GM19397 (cell line): ENCODE measurements at regions not wholly inside any gene's neighbourhood (a gene's known extent, or its start where the extent isn't known, plus 50 kb on each side); places are given as distances from the start of the nearest gene placed in this dataset.

ENCODE experiments used
- ATAC-seq: cut with Tn5 transposase; IDR thresholded peaks from one replicate; pipeline ENCODE4 v1.9.1; 2021; ENCODE audit warnings: mild to moderate bottlenecking, moderate library complexity; ENCODE audit not compliant: unreplicated experiment

DNA sequence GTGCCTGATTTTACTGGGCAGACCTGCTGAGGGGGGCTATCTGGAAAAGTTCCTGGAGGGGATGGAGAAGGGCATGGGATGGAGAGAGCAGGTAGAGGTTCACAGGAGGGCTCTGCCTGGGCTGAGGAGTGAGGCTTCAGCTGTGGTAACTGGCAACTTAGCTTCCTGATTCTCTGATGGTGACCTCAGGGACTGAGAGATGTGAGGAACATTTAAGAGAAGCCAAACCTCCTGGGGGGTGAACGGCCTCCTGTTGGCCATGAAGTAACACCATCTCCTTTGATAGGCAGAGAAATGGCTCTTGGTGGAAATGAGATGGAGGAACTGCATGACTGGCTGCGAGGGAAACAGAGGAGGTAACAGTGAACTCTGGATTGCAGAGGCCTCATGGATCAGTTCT is 97.3 kb upstream of the ROPN1 start:
- no peak for ATAC-seq

DNA sequence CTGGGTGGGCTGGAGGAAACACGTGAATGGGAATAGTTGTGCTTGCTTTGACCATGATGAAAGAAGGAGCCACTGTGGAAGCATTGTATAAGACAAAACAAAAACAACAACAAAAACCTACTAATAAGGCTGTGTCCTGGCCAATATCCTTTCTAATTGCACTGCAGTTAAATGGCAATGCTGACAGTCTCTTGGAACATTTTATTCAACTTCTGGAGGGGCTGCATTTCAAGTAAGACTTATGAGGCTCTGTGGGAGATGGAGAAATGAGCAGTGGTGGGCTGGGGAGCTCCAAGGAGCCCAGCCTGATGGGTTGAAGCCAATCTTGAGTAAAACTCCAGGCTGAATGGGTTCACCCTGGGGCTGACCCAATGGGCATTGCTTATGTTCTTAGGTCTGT is 99.8 kb upstream of the ROPN1 start:
- ATAC-seq: no peak

DNA sequence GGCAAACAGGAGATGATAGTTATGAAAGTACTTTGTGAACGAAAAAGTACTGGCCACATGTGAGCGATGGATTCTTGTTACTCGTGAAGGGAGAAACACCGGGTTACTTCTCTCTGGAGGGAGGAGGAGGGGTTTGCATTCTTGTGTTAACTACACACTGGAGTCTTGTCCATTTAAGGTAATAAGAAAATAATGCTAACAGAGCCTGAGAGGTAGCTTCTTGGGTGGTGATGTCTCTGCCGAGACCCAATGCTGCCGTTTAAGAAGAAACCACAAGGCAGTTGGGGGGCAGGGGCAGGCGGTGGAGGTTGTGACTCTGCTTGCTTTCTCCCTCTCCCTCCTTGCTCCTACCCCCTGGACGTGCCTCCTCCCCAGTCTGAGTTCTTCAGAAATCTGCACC is 100.9 kb upstream of the ROPN1 start:
- no peak for ATAC-seq

DNA sequence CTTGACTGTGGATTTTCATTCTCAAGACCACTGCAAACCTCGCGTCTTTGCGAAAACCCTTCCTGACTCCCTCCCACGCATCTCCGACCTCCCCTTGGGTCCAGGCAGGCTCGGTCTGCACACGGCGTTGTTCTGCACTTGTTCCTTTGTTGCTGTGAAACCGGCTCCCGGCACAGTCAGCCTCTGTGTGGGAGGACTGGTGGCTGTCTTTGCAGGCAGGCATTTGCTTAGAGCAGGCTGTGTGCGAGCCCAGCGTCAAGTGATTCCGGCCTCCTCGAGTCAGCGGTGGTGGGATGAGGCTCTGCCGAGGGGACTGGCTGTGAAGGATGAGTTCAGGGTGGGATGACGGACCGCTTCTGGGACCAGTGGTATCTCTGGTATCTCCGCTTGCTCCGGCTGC is 102.6 kb upstream of the ROPN1 start:
- no peak for ATAC-seq

DNA sequence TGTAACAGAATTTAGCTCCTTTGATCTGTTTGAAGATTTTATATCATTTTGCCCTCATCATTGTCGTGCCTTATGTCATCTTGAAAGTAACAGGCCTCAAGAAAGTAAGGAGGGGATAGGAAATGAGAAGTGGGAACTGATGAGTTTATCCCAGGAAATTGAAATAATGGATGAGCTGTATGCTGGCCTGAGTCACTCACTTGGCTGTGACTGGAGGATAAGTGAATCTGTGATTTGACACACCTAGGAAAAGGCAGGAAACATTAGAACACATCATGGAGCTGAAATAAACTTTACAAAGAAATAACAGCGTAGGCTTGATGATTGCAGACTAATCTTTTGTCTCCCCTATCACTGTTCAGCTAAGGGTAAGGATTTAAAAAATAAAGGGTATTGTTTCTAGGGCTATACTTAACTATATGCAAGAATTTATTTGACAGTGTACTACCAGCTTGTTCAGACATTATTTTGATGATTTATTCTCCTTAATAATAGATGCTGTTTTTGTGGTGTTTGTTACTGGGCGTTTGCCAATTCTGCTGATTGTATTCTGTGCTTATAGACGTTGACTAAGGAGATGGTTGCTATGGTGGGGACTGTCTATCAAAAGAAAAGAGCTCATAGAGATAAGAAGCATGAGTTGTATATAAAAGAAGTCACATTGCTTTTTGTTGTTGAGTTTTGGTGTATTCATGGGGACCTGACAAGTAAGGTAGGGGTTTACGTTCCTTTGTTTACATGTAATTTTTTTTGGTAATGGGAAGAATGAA is 105.6 kb upstream of the ROPN1 start:
- no peak for ATAC-seq

DNA sequence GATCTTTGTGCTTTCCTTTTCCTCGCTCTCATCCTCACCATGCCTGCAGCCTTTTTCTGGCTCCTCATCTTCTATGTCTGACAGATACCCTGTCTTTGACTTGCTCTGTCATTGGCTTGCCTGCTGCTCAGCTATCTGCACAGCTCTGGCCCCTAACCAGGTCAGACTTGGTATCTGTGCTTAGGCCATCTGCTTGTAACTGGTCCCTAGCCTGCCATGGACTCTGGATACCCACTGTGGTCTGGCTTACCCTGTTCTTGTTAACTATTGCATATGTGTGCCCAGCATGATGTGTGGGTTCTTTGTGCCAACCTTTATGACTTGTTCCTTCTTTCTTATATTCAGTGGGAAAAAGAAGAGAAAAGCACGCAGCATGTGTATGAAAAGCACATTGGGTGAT is 109.7 kb upstream of the ROPN1 start:
- ATAC-seq: no peak

DNA sequence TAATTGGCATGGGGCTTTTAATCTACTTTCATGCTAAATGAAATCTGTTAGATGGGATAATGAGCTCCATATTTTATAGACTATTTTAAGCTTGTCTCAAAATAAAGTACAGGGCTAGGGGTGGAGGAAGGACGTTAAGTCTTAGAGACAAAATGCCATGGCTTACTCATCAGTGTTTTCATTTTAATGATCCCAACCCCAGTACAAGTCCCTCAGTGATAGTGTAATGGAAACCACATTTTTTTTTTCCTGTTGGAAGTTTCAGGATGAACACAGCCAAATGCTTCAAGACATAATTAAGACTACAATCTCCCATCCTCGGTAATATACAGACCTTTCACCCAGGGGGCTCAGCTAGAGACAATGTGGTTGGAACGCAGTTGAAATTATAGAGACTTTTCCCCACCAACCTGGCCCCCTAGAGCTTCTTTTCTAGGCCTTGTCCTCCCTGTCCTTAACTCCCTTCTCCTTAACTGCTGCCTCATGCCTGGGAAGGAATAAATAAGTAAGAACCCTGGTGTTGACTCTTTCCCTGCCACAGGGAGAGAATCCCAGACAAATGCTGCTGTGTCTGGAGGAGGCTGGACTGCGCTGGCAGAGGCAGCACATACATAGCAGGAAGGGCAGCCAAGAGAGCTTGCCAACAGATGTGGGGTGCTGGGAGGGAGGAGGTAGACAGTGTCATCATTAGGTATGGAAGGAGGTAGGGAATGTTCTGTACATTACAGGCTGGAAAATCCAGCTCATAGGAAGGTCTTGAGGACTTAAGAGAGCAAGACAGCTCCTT is 115.4 kb upstream of the ROPN1 start:
- ATAC-seq: no peak

DNA sequence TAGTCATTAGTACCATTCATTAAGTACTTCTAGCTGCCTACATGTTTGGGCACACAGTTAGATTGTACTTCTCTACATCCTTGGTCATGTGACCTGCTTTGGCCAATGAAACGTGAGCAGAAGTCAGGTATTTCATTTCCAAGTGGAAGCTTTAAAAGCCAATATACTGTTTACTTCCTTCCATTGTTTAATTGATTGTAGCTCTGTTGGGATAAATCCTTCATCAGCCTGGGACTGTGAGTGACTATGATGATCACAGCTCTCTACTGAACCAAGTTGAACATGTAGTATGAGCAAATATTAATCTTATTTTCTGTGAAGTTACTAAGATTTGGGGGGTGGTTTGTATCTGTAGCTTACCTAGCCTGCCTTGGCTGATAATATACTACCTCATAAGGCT is 116.5 kb upstream of the ROPN1 start:
- ATAC-seq: no peak

DNA sequence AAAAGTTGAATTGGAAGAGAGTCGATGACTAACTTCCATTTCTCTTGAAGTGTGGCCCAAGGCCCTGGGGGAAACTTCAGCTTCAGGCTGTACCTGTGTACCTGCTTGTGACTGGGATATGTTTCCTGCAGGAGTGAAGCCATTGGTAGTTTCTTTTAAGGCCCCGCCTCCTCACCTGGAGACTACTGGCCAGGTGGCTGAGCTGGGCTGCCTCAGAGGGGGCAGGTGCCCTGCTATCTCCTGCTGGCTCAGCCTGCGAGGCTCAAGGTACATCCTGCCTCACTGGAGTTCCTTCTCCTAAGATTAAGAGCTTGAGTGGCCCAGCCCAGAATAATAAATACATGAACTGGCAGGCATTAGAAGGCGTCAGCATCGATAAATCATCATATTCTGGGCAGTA is 121.6 kb upstream of the ROPN1 start:
- ATAC-seq: no peak

DNA sequence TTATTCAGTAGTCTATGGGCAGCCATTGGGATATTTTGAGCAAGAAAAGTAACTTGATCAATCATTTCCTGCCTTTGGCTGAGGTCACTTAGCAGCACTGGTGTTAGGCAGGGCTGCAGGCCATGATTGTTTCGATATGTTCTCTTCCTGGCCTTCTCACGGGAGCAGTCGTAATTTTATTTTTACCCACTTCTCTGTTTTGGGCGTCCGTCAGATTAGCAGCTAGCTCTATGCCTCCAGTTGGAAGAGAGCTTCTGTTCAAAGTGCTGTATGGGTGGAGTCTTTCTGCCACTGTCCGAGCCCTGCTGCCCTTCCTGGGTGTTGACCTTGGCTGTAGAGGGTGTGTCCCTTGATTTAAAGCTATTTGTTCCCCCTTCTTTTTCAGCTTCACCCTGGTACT is 123.4 kb upstream of the ROPN1 start:
- ATAC-seq: no peak

DNA sequence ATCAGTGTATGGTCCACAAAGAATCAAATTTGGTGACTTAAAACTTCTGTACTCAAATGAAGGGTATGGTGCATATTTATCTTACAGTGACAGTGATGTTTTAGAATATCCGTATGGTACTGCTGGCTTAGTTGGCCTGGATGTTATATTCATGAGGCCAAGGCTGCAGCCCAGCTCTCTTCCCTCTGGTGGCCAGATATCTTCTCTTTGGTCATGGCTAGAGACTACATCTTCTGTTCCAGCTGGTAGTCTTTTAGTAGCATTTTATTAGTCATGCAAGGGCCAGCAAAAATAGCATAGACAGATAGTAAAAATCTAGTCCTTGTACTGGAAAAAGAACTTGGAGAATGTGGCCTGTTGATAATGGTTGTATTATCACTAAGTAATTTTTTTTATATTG is 124.0 kb upstream of the ROPN1 start:
- no peak for ATAC-seq

DNA sequence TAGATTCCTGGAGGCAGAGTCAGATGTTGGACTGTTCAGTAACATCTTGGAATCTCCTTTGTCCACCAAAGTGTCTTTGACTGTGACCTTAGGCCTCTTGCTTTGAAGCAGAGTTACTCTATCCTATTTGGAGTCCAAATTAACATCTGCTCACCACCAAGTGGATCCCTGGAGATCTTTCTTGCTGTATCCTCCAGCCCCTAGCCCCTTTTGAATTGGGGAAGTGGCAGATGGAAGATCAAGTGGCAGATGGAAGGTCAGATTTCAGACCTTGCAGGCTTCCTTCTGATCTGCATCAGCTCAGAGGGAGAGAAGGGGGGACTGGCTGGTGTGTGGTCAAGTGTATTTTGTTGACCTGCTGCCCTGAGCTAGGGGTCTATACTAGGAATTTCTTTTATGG is 125.0 kb upstream of the ROPN1 start:
- no peak for ATAC-seq

DNA sequence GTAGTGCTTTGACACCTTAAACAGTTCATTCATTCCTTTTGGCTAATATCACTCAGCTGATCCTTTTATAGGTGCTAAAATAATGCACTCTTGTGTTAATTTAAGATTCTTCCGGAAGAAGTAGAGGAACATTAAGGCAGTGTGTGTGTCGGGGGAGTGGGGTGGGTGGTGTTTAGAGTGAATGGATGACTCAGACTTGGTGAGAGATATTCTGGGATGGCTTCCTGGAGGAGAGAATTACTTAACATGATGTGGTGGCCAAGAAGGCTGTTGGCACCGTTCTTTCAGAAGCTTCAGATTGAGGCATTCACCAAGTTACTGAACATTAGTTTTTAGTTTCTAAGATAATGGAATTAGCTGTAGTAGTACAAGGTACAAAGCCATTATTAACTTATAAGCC is 125.6 kb upstream of the ROPN1 start:
- no peak for ATAC-seq

DNA sequence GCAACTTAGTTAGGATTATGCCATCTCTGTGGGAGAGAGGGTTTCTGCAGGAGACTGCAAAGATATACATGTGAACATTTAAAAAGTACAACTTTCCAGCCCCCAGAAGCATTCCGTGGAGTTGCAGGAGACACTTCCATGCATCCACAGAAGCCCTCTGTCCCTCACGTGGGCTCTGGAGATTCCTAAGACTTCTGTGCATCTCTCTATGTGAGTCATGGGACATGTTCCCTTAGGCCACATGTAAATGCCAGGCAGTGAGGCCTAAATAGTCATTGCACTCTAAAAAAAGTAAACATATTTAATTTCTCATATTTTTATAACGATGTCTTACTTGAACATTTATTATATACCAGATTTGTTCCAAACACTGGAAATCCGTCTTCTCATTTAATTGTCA is 126.5 kb upstream of the ROPN1 start:
- no peak for ATAC-seq

DNA sequence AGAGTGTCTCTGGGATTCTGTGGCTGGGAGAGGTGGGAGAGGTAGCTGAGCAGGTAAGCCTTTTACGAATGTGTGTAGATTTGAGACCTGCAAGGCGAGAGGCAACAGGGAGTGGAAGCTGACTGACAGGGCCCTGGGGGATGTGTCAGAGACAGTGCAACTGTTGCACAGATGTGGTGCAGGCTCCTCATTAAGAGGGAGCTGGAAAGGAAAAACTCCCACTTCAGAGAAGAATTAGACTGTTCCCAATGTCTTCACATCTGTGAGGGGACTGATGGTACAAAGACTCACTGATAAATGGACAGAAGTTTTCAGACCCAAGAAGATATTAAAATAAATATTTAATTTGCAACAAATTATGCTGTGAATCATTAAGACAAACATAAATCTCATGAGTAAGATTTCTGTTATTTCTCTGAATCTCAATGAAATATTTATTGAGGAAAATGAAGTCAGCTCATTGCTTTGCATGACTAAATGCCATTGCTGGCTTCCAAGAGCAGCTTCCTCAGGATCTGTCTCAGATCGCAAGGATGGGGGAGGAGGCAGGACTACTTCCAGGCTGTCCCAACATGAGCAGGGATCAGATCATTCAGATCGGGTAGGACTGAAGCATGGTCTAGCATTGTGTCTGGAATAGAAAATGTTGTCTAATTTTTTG is 127.3 kb upstream of the ROPN1 start:
- ATAC-seq: no peak

DNA sequence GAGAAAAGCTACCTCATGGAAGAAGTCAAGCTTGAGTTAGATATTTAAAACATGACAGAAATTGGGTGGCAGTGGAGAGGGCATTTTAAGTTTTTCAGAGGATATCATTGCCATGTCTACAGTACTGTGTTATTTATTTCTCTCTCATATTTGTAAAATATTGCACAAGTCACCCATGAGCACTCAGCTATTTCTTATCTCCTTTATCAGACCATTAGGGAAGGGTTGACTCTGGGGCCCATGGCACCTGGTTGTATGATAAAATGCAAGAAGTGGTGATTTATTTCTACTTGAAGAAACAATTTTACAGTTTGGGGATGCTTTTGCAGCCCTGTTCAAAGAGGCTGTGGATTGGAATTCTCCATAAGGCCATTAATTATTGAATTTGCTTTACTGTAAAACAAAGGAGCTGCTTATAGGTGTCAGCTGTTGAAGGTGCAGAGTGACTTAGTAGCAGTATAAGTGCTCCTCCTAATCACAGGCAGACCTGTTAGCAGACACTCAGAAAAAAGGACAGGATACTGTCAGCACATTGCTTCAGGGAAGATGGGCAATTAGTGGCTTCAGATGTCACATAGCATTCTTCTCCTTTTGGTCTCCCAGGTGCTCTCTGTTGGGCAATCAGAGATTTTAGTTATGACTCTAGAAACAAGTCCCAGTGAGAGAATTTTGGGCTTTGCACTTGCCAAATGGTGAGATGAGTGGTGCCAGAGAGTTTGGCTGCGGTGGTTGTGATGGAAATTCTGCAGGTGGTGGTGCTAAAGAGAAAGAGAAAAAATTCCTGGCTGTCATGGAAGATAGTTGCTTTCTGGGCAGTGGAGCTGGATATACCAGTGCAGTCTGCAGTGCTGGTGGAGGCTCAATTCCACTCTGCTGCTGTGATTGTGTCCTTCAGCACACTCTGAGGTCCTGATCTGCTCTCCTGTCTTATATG is 129.7 kb upstream of the ROPN1 start:
- no peak for ATAC-seq

DNA sequence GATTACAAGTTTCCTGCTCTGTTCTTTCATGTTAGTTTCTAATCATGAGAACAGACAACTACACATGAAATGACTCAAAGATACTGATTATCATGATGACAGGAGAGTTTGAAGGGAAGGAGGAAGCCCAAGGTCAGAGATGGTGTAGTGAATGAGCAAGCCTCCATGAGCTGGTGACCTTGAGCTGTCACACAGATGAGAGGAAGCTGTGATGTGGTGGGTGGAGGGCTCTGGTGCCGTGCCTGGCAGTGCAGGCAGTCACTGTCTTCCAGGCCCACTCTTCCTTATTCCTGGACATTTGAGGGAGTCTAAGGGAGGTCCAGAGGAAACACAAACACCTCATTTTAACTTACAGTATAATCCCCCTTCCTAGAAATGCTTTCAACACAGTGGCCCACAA is 133.4 kb upstream of the ROPN1 start:
- no peak for ATAC-seq

DNA sequence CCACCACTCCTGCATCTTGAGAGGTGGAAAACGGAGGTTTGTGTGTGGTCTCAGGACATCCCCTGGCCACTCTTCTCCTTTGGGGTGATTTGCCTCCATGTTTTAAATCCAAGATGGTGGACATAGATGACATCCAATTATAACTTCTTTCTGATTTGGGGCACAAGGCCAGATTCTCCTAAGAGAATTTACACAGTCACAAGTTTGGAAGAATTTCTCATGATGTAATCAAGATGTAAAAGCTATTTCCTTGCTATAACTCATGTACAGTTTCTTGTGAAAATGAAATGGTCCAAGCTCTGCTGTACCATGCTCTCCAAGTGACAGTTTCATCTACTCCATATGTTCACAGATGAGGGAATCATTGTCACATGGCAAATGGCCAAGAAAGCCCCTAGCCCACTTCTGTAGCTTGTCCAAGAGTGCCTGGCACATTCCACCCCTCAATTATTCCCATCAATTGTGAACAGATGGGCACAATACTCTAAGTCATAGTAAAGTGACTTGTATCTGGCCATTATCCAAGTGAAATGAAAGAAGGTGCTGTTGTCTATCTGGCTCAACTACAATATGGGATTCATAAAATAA is 134.6 kb upstream of the ROPN1 start:
- no peak for ATAC-seq

DNA sequence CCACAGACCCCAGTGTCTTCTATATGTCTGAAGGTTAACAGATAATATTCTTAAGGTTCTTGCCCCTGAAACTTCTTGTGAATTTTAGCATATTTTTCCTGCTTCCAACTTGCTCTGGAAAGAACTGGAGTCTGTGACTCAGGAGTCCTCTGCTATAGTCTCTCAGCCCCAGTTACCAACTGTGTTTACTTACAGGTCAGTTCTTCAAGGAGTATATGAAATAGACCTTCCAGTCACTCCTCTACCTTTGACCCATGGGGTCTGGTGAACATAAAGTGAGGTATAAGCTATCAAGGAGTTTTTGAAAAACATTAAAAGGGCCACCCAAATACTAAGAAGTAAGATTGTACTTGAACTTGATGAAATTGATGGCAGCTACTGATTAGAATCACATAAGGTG is 139.2 kb upstream of the ROPN1 start:
- ATAC-seq: no peak

DNA sequence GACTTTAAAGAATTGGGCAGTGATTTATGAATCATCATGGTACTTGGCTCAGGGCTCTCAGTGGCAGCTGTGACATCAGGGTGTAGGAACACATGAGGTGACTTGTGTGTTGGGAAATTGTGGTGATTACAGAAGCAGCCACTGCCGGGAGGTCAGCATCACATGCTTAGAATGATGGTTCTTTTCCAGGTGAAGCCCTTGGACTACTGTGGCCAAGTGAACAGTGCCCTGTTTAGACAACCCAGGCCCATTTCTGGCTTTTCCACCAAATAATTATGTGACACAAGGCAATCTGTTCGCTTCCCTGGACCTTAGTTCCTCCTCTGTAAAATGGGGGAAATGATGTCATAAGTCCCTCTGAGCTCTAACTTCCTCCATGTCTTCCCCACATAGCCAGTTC is 139.7 kb upstream of the ROPN1 start:
- ATAC-seq: no peak

DNA sequence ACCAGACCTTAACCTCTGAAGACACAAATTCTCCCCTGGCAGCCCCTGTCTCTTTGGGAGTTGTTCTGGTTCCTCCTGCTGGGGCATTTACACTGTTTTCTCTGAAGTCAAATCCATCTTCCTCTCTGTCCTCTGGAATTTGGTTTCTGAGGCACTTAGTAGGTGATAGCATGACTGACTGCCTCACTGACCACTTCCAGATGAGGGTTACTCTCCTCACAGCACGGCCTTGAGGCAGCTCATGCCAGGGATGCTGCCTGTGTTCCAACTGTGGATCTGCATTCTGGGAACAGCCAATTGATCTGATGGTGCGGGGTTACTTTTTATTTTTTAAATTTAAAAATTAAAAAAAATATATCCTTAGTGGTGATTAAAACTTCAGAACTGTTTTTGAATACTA is 140.9 kb upstream of the ROPN1 start:
- ATAC-seq: no peak
